ENCODE measurements at regions not wholly inside any gene's neighbourhood (a gene's known extent, or its start where the extent isn't known, plus 50 kb on each side); places are given as distances from the start of the nearest gene placed in this dataset.

GRCh38 chr15:95864467-95864886 is 466.0 kb upstream of the NR2F2 start:
- no peaks in the 10 kb centered on the region for H3K9me3 Mint-ChIP-seq
- peaks cover 41% of the 10 kb centered on the region for H3K4me1 Mint-ChIP-seq
- DNase-seq: peak; percentile 53
- H3K27me3 Mint-ChIP-seq: peaks cover 26% of the 10 kb centered on the region
- H3K36me3 Mint-ChIP-seq: no peaks in the 10 kb centered on the region
- CTCF ChIA-PET: no interaction called here
- no peak overlapping the region for H3K4me3 Mint-ChIP-seq
- peak overlapping the region; percentile 68 for H3K27ac Mint-ChIP-seq

DNA sequence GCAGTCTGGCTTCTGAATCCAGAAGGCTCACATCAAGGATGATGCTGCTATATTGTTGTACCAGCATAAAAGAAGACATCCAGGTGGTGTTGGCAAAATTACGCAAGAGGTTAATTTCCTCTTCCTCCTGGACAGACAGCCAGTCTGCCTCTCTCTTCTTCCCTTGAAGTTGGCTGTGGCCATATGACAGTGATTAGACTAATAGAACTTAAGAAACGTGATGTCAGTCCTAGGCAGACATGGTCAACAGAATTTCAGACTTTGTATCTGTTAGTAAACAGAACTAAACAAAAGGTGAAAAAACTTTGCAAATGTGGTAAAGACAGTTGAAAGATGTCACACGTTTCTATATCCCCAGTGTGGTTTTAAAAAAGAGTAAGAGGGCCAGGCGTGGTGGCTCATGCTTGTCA is 465.2 kb upstream of the NR2F2 start:
- no peaks in the 10 kb centered on the region for H3K36me3 Mint-ChIP-seq
- H3K27ac Mint-ChIP-seq: peak overlapping the region; percentile 24
- DNase-seq: no peak
- H3K4me1 Mint-ChIP-seq: peaks cover 49% of the 10 kb centered on the region
- CTCF ChIA-PET: no interaction called here
- peaks cover 26% of the 10 kb centered on the region for H3K27me3 Mint-ChIP-seq
- no peaks in the 10 kb centered on the region for H3K9me3 Mint-ChIP-seq
- no peak overlapping the region for H3K4me3 Mint-ChIP-seq

- Mint-ChIP-seq H3K27me3 (peaks cover 27% of the 10 kb centered on the region), H3K4me3 (no peak overlapping the region), H3K36me3 (peaks cover 1% of the 10 kb centered on the region), H3K4me1 (peaks cover 63% of the 10 kb centered on the region), H3K27ac (no peak overlapping the region), H3K9me3 (no peaks in the 10 kb centered on the region)
- no peak for DNase-seq
- CTCF ChIA-PET: no interaction called here
Measured at GRCh38 chr15:95866711-95867440, 463.6 kb upstream of the NR2F2 start.

GRCh38 chr15:95868450-95868849 is 462.1 kb upstream of the NR2F2 start:
- Mint-ChIP-seq H3K9me3 (no peaks in the 10 kb centered on the region), H3K27me3 (peaks cover 25% of the 10 kb centered on the region), H3K36me3 (peaks cover 1% of the 10 kb centered on the region), H3K27ac (peak overlapping the region; percentile 57), H3K4me3 (no peak overlapping the region), H3K4me1 (peaks cover 69% of the 10 kb centered on the region)
- CTCF ChIA-PET: no interaction called here
- DNase-seq: no peak

GRCh38 chr15:95868970-95869369 is 461.5 kb upstream of the NR2F2 start:
- peaks cover 1% of the 10 kb centered on the region for H3K36me3 Mint-ChIP-seq
- no peak overlapping the region for H3K4me3 Mint-ChIP-seq
- H3K4me1 Mint-ChIP-seq: peaks cover 71% of the 10 kb centered on the region
- no peak overlapping the region for H3K27ac Mint-ChIP-seq
- H3K9me3 Mint-ChIP-seq: no peaks in the 10 kb centered on the region
- CTCF ChIA-PET: no interaction called here
- DNase-seq: no peak
- peaks cover 24% of the 10 kb centered on the region for H3K27me3 Mint-ChIP-seq

DNA sequence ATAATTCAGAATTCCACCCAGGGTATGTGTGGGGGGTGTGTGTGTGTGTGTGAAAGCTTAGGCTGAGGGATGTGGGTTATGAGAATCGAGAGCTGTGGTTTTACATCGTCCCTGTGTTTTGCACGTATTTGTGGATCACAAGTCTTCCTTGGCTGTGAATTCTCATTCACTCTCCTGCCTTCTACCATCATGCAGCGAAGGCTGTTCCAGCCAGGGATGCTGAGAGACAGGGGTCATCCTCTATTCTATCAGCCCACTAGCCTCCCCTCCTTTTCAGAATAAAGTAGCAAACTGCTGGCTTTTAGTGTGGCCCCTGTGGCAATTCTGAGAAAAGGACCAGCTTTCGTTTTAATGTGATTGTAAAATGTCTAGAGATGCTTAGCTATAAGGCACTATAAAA is 460.6 kb upstream of the NR2F2 start:
- H3K4me3 Mint-ChIP-seq: peak overlapping the region; percentile 45
- H3K4me1 Mint-ChIP-seq: peaks cover 73% of the 10 kb centered on the region
- no peaks in the 10 kb centered on the region for H3K9me3 Mint-ChIP-seq
- H3K27ac Mint-ChIP-seq: peak overlapping the region; percentile 76
- CTCF ChIA-PET: interaction anchor here (1.2 kb wide), 1 partner anchor 10 kb away, joined by 3 read pairs; no protein-coding TSS in a partner anchor
- peak; percentile 43 for DNase-seq
- peaks cover 21% of the 10 kb centered on the region for H3K27me3 Mint-ChIP-seq
- H3K36me3 Mint-ChIP-seq: peaks cover 1% of the 10 kb centered on the region

DNA sequence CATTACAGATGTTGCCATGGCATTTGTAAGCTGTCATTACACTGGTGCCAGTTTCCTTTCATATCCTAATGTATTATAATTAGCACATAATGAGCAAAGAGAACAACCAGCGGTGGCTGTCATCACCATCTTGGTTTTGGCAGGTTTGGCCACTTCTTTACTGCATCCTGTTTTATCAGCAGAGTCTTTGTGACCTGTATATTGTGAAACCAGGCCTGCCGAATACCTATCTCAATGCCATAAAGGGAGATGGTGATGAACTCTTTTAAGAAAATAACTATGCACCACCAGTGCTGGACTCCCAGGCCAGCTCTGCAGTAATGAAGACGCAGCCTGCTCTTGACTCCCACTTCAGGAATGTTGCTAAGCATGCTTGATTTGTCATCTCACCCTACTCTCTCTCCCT is 458.1 kb upstream of the NR2F2 start:
- Mint-ChIP-seq H3K27ac (no peak overlapping the region), H3K36me3 (peaks cover 1% of the 10 kb centered on the region), H3K4me3 (no peak overlapping the region), H3K9me3 (no peaks in the 10 kb centered on the region), H3K4me1 (peaks cover 76% of the 10 kb centered on the region), H3K27me3 (peaks cover 5% of the 10 kb centered on the region)
- no peak for DNase-seq
- CTCF ChIA-PET: no interaction called here

DNA sequence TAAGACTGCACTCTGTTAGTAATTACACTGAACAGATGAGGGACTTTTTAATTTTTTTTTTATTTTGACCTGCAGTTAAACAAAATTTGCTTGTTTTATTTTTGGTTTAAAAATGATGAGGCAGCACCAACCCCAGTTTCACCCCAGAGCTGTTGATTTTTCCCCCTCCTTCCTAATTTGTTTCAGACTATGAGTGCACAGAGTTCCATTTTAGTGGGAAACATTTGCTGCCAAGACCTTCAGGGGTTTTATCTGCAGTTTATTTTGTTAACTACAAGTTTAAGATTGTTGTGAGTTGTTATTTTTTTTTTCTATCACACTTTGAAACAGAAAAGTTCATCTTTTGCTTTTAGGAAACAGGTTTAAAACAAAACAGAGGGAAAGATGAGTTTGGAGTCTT is 455.9 kb upstream of the NR2F2 start:
- CTCF ChIA-PET: no interaction called here
- Mint-ChIP-seq H3K36me3 (peaks cover 1% of the 10 kb centered on the region), H3K27me3 (peaks cover 5% of the 10 kb centered on the region), H3K4me1 (peaks cover 75% of the 10 kb centered on the region), H3K9me3 (no peaks in the 10 kb centered on the region), H3K27ac (no peak overlapping the region), H3K4me3 (no peak overlapping the region)
- DNase-seq: no peak

DNA sequence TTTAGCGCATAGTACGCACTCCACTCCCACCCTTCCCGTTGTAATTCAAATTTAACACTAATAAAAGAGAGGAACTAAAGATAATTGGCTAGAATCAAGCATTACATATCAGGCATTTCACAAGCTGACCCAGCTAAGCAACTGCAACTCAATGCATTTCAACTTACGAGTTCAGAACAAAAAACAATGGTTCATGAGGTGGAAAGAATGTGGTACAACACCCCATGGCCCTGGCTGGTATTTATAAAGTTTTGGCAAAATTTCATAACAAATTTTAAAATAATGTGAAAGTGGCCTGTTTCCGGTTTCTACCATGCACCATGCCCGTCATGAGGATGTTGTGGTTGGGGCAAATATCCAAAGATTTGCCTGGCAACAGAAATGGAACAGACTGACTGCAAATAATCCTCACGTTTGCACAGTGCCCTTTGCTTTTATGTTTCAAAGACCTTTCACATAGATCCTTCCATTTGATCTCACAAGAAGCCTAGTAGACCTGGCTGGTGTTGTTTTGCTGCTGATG is 455.3 kb upstream of the NR2F2 start:
- DNase-seq: peak; percentile 53
- Mint-ChIP-seq H3K4me3 (no peak overlapping the region), H3K27ac (peak overlapping the region; percentile 11), H3K36me3 (peaks cover 5% of the 10 kb centered on the region), H3K9me3 (no peaks in the 10 kb centered on the region), H3K27me3 (peaks cover 5% of the 10 kb centered on the region), H3K4me1 (peaks cover 75% of the 10 kb centered on the region)
- CTCF ChIA-PET: no interaction called here

DNA sequence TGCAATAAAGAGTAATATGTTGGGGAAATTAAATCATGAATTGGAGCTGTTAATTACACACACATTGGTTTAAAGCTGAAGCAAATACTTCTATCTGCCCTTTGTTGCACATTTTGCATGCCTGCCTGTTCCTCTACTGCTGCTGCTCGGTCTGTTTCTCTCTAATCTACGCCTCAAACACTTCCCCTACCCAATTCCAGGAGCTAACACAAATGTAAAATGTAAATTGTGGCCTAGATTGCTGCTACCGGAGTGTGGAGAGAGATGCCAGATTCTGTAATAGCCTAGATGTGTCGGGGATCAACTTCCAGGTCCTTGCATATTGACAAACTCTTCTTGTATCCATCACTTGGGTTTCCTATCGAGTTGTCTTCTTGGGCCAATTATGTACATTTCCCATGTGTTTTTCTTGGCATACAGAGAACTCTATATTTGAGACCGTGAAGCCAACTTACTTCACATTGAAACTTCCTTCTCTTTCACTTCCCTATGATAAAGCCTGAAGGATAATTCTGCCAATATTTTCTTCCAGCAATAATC is 450.4 kb upstream of the NR2F2 start:
- no peak for DNase-seq
- Mint-ChIP-seq H3K4me1 (peaks cover 39% of the 10 kb centered on the region), H3K36me3 (peaks cover 3% of the 10 kb centered on the region), H3K9me3 (no peaks in the 10 kb centered on the region), H3K4me3 (peak overlapping the region; percentile 62), H3K27me3 (no peaks in the 10 kb centered on the region), H3K27ac (peak overlapping the region; percentile 78)
- CTCF ChIA-PET: interaction anchor here (0.8 to 1.0 kb wide), 2 partner anchors 10 to 37 kb away, joined by 3 to 4 read pairs; no protein-coding TSS in a partner anchor

DNA sequence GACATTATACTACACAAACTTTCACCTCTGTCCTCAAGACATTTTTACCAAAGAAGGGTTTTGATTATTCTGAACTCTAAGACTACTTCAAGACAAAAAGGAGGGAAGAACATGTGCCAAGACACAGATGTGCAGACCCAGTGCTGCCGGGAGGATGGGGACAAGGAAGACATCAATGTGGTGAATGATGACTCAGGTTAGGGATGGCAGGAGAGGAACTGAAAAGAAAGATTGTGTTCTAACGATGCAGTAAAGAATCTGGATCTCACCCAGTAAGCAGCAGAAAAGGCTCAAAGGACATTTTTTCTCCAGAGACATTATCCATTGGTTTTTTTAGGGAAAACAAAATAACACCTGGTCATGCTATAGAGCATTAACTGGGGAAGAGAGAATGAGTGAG is 449.9 kb upstream of the NR2F2 start:
- H3K9me3 Mint-ChIP-seq: no peaks in the 10 kb centered on the region
- no peak for DNase-seq
- no peak overlapping the region for H3K4me3 Mint-ChIP-seq
- H3K4me1 Mint-ChIP-seq: peaks cover 34% of the 10 kb centered on the region
- no peaks in the 10 kb centered on the region for H3K27me3 Mint-ChIP-seq
- CTCF ChIA-PET: interaction anchor here (1.0 kb wide), 1 partner anchor 37 kb away, joined by 4 read pairs; no protein-coding TSS in a partner anchor
- H3K36me3 Mint-ChIP-seq: peaks cover 3% of the 10 kb centered on the region
- no peak overlapping the region for H3K27ac Mint-ChIP-seq

DNA sequence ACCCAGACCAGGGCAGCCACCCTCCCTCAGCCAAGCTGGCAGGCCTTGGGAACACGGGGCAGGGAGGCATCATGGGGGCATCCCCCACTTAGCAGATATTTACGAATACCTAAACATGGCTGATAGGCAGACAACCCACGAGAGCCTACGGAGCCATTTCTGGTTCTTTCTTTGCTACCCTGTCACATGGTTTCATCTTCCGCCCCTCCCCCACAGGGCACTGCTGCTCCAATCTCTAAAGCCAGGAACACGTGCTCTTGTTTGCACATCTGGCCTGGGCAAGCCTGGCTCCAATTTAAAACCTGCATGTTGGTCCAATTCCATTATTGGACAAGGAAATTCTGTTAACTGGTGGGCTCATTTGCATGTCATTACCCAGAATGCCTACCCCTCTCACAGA is 447.4 kb upstream of the NR2F2 start:
- Mint-ChIP-seq H3K9me3 (no peaks in the 10 kb centered on the region), H3K27ac (no peak overlapping the region), H3K36me3 (peaks cover 3% of the 10 kb centered on the region), H3K4me3 (no peak overlapping the region), H3K27me3 (peaks cover 7% of the 10 kb centered on the region), H3K4me1 (peaks cover 26% of the 10 kb centered on the region)
- CTCF ChIA-PET: no interaction called here
- no peak for DNase-seq

GRCh38 chr15:95884276-95884675 is 446.2 kb upstream of the NR2F2 start:
- no peaks in the 10 kb centered on the region for H3K9me3 Mint-ChIP-seq
- no peak overlapping the region for H3K4me3 Mint-ChIP-seq
- peaks cover 8% of the 10 kb centered on the region for H3K27me3 Mint-ChIP-seq
- peaks cover 3% of the 10 kb centered on the region for H3K36me3 Mint-ChIP-seq
- no peak overlapping the region for H3K27ac Mint-ChIP-seq
- no peak for DNase-seq
- peaks cover 15% of the 10 kb centered on the region for H3K4me1 Mint-ChIP-seq
- CTCF ChIA-PET: no interaction called here

GRCh38 chr15:95887666-95888390 is 442.7 kb upstream of the NR2F2 start:
- Mint-ChIP-seq H3K4me3 (no peak overlapping the region), H3K36me3 (peaks cover 1% of the 10 kb centered on the region), H3K4me1 (no peaks in the 10 kb centered on the region), H3K27ac (no peak overlapping the region), H3K27me3 (peaks cover 16% of the 10 kb centered on the region), H3K9me3 (no peaks in the 10 kb centered on the region)
- CTCF ChIA-PET: no interaction called here
- no peak for DNase-seq
